ENCODE measurements at regions not wholly inside any gene's neighbourhood (a gene's known extent, or its start where the extent isn't known, plus 50 kb on each side); places are given as distances from the start of the nearest gene placed in this dataset.
A peak's percentile ranks its signal among the peaks of the same experiment; 100 is the strongest.

GRCh38 chr7:136635751-136636150 is 232.7 kb upstream of the CHRM2 start:
- TF ChIP-seq, protein P1, sequence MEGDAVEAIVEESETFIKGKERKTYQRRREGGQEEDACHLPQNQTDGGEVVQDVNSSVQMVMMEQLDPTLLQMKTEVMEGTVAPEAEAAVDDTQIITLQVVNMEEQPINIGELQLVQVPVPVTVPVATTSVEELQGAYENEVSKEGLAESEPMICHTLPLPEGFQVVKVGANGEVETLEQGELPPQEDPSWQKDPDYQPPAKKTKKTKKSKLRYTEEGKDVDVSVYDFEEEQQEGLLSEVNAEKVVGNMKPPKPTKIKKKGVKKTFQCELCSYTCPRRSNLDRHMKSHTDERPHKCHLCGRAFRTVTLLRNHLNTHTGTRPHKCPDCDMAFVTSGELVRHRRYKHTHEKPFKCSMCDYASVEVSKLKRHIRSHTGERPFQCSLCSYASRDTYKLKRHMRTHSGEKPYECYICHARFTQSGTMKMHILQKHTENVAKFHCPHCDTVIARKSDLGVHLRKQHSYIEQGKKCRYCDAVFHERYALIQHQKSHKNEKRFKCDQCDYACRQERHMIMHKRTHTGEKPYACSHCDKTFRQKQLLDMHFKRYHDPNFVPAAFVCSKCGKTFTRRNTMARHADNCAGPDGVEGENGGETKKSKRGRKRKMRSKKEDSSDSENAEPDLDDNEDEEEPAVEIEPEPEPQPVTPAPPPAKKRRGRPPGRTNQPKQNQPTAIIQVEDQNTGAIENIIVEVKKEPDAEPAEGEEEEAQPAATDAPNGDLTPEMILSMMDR (IDR thresholded peaks at IDR 0.05): no peak
- TF ChIP-seq MAFK (IDR thresholded peaks at IDR 0.05; ENCODE audit: partially characterized antibody) (peak; percentile 85), ESRRA (IDR thresholded peaks at IDR 0.05; ENCODE audit: borderline replicate concordance, low read length) (no peak), JUN (IDR thresholded peaks at IDR 0.05) (no peak), POLR2A (IDR thresholded peaks at IDR 0.05; ENCODE audit: low read length) (no peak), HMGXB4 (CRISPR knock-in tag; IDR thresholded peaks at IDR 0.05; ENCODE audit: borderline replicate concordance) (no peak), CEBPB (IDR thresholded peaks at IDR 0.05) (no peak), HOXA7 (CRISPR knock-in tag; IDR thresholded peaks at IDR 0.05) (no peak), RAD21 (conservative IDR thresholded peaks at IDR 0.05 in 1 of 2, IDR thresholded peaks at IDR 0.05 in 1 of 2) (no peak), EP300 (IDR thresholded peaks at IDR 0.05) (no peak), FOSB (CRISPR knock-in tag; IDR thresholded peaks at IDR 0.05) (no peak), CHD2 (IDR thresholded peaks at IDR 0.05; ENCODE audit: low read length, partially characterized antibody) (no peak)
- TF ChIP-seq, protein P2, sequence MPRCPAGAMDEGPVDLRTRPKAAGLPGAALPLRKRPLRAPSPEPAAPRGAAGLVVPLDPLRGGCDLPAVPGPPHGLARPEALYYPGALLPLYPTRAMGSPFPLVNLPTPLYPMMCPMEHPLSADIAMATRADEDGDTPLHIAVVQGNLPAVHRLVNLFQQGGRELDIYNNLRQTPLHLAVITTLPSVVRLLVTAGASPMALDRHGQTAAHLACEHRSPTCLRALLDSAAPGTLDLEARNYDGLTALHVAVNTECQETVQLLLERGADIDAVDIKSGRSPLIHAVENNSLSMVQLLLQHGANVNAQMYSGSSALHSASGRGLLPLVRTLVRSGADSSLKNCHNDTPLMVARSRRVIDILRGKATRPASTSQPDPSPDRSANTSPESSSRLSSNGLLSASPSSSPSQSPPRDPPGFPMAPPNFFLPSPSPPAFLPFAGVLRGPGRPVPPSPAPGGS (IDR thresholded peaks at IDR 0.05): no peak
- TF ChIP-seq, protein P3, sequence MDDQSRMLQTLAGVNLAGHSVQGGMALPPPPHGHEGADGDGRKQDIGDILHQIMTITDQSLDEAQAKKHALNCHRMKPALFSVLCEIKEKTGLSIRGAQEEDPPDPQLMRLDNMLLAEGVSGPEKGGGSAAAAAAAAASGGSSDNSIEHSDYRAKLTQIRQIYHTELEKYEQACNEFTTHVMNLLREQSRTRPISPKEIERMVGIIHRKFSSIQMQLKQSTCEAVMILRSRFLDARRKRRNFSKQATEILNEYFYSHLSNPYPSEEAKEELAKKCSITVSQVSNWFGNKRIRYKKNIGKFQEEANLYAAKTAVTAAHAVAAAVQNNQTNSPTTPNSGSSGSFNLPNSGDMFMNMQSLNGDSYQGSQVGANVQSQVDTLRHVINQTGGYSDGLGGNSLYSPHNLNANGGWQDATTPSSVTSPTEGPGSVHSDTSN (IDR thresholded peaks at IDR 0.05): no peak
